ENCODE measurements at regions not wholly inside any gene's neighbourhood (a gene's known extent, or its start where the extent isn't known, plus 50 kb on each side); places are given as distances from the start of the nearest gene placed in this dataset.
"Not testable (repeated sequence)": the region's sequence is repeated elsewhere in the genome, so short reads cannot be mapped to it uniquely, and the experiment has no call there.

GRCh38 chr1:185434721-185435120, 117.7 kb upstream of the IVNS1ABP start:
- no peak for DNase-seq (ENCODE audit: low spot score)

GRCh38 chr1:185433667-185434066, 116.6 kb upstream of the IVNS1ABP start:
- DNase-seq (ENCODE audit: low spot score): no peak

GRCh38 chr1:185432948-185433347, 115.9 kb upstream of the IVNS1ABP start:
- no peak for DNase-seq (ENCODE audit: low spot score)

- no peak for DNase-seq (ENCODE audit: low spot score)
These were observed 114.6 kb upstream of the IVNS1ABP start for GRCh38 chr1:185431612-185432011.

GRCh38 chr1:185429668-185430067, 112.6 kb upstream of the IVNS1ABP start:
- not testable (repeated sequence) for DNase-seq (ENCODE audit: low spot score)

GRCh38 chr1:185427776-185428175, 110.7 kb upstream of the IVNS1ABP start:
- DNase-seq (ENCODE audit: low spot score): no peak

- no peak for DNase-seq (ENCODE audit: low spot score)
These were observed 110.2 kb upstream of the IVNS1ABP start for GRCh38 chr1:185427264-185427663.

- no peak for DNase-seq (ENCODE audit: low spot score)
These were observed 109.8 kb upstream of the IVNS1ABP start for GRCh38 chr1:185426848-185427247.

- DNase-seq (ENCODE audit: low spot score): no peak
These were observed 108.1 kb upstream of the IVNS1ABP start for GRCh38 chr1:185425163-185425562.

- DNase-seq (ENCODE audit: low spot score): no peak
These were observed 104.6 kb upstream of the IVNS1ABP start for GRCh38 chr1:185421485-185422107.

- DNase-seq (ENCODE audit: low spot score): peak; percentile 29
These were observed 103.6 kb upstream of the IVNS1ABP start for GRCh38 chr1:185420588-185421081.

- DNase-seq (ENCODE audit: low spot score): no peak
These were observed 102.7 kb upstream of the IVNS1ABP start for GRCh38 chr1:185419718-185420117.

GRCh38 chr1:185418472-185418871, 101.4 kb upstream of the IVNS1ABP start:
- DNase-seq (ENCODE audit: low spot score): no peak

GRCh38 chr1:185412385-185413087, 95.5 kb upstream of the IVNS1ABP start:
- no peak for DNase-seq (ENCODE audit: low spot score)

- DNase-seq (ENCODE audit: low spot score): no peak
These were observed 92.9 kb upstream of the IVNS1ABP start for GRCh38 chr1:185409763-185410528.

GRCh38 chr1:185409345-185409744, 92.3 kb upstream of the IVNS1ABP start:
- DNase-seq (ENCODE audit: low spot score): no peak

GRCh38 chr1:185408700-185409270, 91.7 kb upstream of the IVNS1ABP start:
- no peak for DNase-seq (ENCODE audit: low spot score)

- no peak for DNase-seq (ENCODE audit: low spot score)
These were observed 89.6 kb upstream of the IVNS1ABP start for GRCh38 chr1:185406691-185407009.

GRCh38 chr1:185406006-185406690, 89.1 kb upstream of the IVNS1ABP start:
- no peak for DNase-seq (ENCODE audit: low spot score)

- DNase-seq (ENCODE audit: low spot score): no peak
These were observed 88.0 kb upstream of the IVNS1ABP start for GRCh38 chr1:185404907-185405568.

- no peak for DNase-seq (ENCODE audit: low spot score)
These were observed 87.2 kb upstream of the IVNS1ABP start for GRCh38 chr1:185404291-185404690.

- DNase-seq (ENCODE audit: low spot score): no peak
These were observed 85.9 kb upstream of the IVNS1ABP start for GRCh38 chr1:185402930-185403329.

All from CD4-positive, alpha-beta T cell treated with Interleukin-6 at 100 ng/mL for 8 hours (primary cell).